ENCODE measurements at regions not wholly inside any gene's neighbourhood (a gene's known extent, or its start where the extent isn't known, plus 50 kb on each side); places are given as distances from the start of the nearest gene placed in this dataset.

DNA sequence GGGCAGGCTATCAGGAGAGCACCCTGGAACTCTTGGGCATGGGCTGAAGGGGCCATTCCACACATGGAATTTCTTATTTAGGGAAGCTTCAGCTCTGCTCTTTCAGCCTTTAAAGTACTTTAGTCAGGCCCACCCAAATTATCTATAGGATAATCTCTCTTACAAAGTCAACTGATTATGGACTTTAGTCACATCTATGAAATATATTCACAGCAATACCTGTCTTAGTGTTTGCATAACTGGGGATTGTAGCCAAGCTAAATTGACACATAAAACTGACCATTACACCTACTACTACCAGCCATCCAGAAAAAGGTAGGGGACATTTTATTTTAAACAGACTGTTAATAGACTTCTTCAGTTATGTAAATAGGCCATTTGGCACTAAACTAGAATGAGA, 114.9 kb upstream of the VANGL1 start:
- Mint-ChIP-seq H3K36me3 (no peaks in the 10 kb centered on the region), H3K4me1 (peaks cover 14% of the 10 kb centered on the region), H3K9me3 (peaks cover 2% of the 10 kb centered on the region), H3K4me3 (no peak overlapping the region), H3K27ac (no peak overlapping the region), H3K27me3 (ENCODE audit: insufficient read depth, low read depth) (no peaks in the 10 kb centered on the region)
- DNase-seq (ENCODE audit: low spot score): no peak
- TF ChIP-seq EZH2 (IDR thresholded peaks at IDR 0.05) (no peak), EZH2phosphoT487 (IDR thresholded peaks at IDR 0.05) (no peak)
- TF ChIP-seq, protein P1, sequence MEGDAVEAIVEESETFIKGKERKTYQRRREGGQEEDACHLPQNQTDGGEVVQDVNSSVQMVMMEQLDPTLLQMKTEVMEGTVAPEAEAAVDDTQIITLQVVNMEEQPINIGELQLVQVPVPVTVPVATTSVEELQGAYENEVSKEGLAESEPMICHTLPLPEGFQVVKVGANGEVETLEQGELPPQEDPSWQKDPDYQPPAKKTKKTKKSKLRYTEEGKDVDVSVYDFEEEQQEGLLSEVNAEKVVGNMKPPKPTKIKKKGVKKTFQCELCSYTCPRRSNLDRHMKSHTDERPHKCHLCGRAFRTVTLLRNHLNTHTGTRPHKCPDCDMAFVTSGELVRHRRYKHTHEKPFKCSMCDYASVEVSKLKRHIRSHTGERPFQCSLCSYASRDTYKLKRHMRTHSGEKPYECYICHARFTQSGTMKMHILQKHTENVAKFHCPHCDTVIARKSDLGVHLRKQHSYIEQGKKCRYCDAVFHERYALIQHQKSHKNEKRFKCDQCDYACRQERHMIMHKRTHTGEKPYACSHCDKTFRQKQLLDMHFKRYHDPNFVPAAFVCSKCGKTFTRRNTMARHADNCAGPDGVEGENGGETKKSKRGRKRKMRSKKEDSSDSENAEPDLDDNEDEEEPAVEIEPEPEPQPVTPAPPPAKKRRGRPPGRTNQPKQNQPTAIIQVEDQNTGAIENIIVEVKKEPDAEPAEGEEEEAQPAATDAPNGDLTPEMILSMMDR (IDR thresholded peaks at IDR 0.05): no peak
- H3K27ac ChIP-seq: no peak overlapping the region
- no peaks in the 10 kb centered on the region for H4K20me1 ChIP-seq (ENCODE audit: low read depth)
- H3K4me1 ChIP-seq: peaks cover 33% of the 10 kb centered on the region
- no peaks in the 10 kb centered on the region for H3K9me3 ChIP-seq (ENCODE audit: low read depth)
- no peaks in the 10 kb centered on the region for H3K36me3 ChIP-seq
- no peak overlapping the region for H3K4me2 ChIP-seq
- H3F3A ChIP-seq (ENCODE audit: low read depth): no peaks in the 10 kb centered on the region
- no peak overlapping the region for H3K9ac ChIP-seq
- H3K4me3 ChIP-seq: no peak overlapping the region
- no peak overlapping the region for H2AFZ ChIP-seq (replicated peaks)
- no peaks in the 10 kb centered on the region for H3K79me2 ChIP-seq (ENCODE audit: low read depth)
- H3K27me3 ChIP-seq: no peaks in the 10 kb centered on the region

DNA sequence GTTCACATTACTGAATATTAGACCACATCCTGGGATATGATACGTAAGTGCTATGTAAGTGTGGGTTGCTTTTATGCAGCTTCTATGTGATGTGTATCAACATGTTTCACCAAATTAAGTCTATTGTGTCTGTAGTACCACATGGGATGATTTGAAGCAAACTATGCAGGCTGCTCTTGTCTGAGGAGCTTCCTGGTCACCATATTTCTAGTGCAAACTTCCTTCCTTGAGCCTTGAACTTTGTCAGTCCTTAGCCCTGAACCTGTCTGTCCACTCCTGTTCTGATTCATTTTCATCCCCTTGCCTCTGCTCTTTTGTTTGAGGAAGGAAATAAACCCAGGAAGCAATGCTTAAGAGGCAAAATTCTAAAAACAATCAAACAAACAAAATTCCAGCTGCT, 117.5 kb upstream of the VANGL1 start:
- no peaks in the 10 kb centered on the region for H3K36me3 Mint-ChIP-seq
- H3K9me3 ChIP-seq (ENCODE audit: low read depth): no peaks in the 10 kb centered on the region
- H3K4me3 Mint-ChIP-seq: no peak overlapping the region
- TF ChIP-seq, protein P1 (IDR thresholded peaks at IDR 0.05): no peak
- TF ChIP-seq EZH2 (IDR thresholded peaks at IDR 0.05) (no peak), EZH2phosphoT487 (IDR thresholded peaks at IDR 0.05) (no peak)
- no peak for DNase-seq (ENCODE audit: low spot score)
- no peak overlapping the region for H3K9ac ChIP-seq
- H3K9me3 Mint-ChIP-seq: peaks cover 2% of the 10 kb centered on the region
- no peak overlapping the region for H3K27ac ChIP-seq
- no peak overlapping the region for H3K4me3 ChIP-seq
- H3K27me3 Mint-ChIP-seq (ENCODE audit: insufficient read depth, low read depth): no peaks in the 10 kb centered on the region
- no peaks in the 10 kb centered on the region for H3K36me3 ChIP-seq
- peaks cover 6% of the 10 kb centered on the region for H3K4me1 Mint-ChIP-seq
- no peaks in the 10 kb centered on the region for H4K20me1 ChIP-seq (ENCODE audit: low read depth)
- peaks cover 8% of the 10 kb centered on the region for H3K4me1 ChIP-seq
- H3F3A ChIP-seq (ENCODE audit: low read depth): no peaks in the 10 kb centered on the region
- no peaks in the 10 kb centered on the region for H3K79me2 ChIP-seq (ENCODE audit: low read depth)
- H3K27me3 ChIP-seq: no peaks in the 10 kb centered on the region
- H3K27ac Mint-ChIP-seq: no peak overlapping the region
- H2AFZ ChIP-seq (replicated peaks): no peak overlapping the region
- H3K4me2 ChIP-seq: no peak overlapping the region

DNA sequence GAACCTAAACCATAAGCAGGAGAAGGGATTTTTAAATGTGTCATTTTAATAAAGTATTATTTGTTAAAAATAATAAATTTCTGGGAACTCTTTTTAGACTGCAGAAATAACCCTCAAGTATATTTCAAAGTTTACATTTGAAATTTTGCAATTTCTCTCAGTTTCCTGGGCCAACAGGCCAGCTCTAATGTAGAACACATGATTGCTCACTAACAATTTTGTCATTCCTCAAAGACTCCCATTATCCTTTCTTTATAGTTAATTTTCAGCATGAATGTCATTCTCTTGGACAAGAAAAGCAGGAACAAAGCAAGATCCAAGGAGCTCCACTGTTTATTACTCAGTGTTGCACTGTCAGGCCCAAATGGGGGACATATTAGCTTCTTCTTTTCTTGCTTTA, 119.4 kb upstream of the VANGL1 start:
- no peak overlapping the region for H3K27ac Mint-ChIP-seq
- Histone ChIP-seq H3F3A (ENCODE audit: low read depth) (no peaks in the 10 kb centered on the region), H2AFZ (replicated peaks) (no peak overlapping the region), H3K36me3 (no peaks in the 10 kb centered on the region), H3K4me1 (no peaks in the 10 kb centered on the region), H3K27ac (no peak overlapping the region), H4K20me1 (ENCODE audit: low read depth) (no peaks in the 10 kb centered on the region), H3K79me2 (ENCODE audit: low read depth) (no peaks in the 10 kb centered on the region), H3K4me3 (no peak overlapping the region), H3K27me3 (no peaks in the 10 kb centered on the region), H3K9ac (no peak overlapping the region), H3K9me3 (ENCODE audit: low read depth) (no peaks in the 10 kb centered on the region), H3K4me2 (no peak overlapping the region)
- no peaks in the 10 kb centered on the region for H3K36me3 Mint-ChIP-seq
- DNase-seq (ENCODE audit: low spot score): no peak
- no peaks in the 10 kb centered on the region for H3K27me3 Mint-ChIP-seq (ENCODE audit: insufficient read depth, low read depth)
- no peak overlapping the region for H3K4me3 Mint-ChIP-seq
- H3K9me3 Mint-ChIP-seq: peaks cover 2% of the 10 kb centered on the region
- no peaks in the 10 kb centered on the region for H3K4me1 Mint-ChIP-seq
- no peak for TF ChIP-seq EZH2 (IDR thresholded peaks at IDR 0.05)
- TF ChIP-seq, protein P1 (IDR thresholded peaks at IDR 0.05): no peak
- no peak for TF ChIP-seq EZH2phosphoT487 (IDR thresholded peaks at IDR 0.05)
